BLaER1 treated with 17β-estradiol and CSF1 and Interleukin-3, amounts not matched to agents 10 nM and 100 nM (cell line): ENCODE measurements at regions not wholly inside any gene's neighbourhood (a gene's known extent, or its start where the extent isn't known, plus 50 kb on each side); places are given as distances from the start of the nearest gene placed in this dataset.

ENCODE experiments used
- H3K27ac ChIP-seq, 11 experiments: shearing (Covaris generic); formaldehyde crosslinking; 2 replicates each; pipeline ENCODE4 v1.8.1; 2022
- H3K27me3 ChIP-seq, 11 experiments: shearing (Covaris generic); formaldehyde crosslinking; 2 replicates each; pipeline ENCODE4 v1.8.1; 2022
- H3K36me3 ChIP-seq, 11 experiments: shearing (Covaris generic); formaldehyde crosslinking; 2 replicates each; pipeline ENCODE4 v1.8.1; 2022
- H3K4me1 ChIP-seq, 10 experiments: shearing (Covaris generic); formaldehyde crosslinking; 2 replicates each; pipeline ENCODE4 v1.8.1; 2022
- H3K4me2 ChIP-seq, 11 experiments: shearing (Covaris generic); formaldehyde crosslinking; 2 replicates each; pipeline ENCODE4 v1.8.1; 2022
- H3K4me3 ChIP-seq, 10 experiments: shearing (Covaris generic); formaldehyde crosslinking; 2 replicates each; pipeline ENCODE4 v1.8.1; 2022
- H3K9ac ChIP-seq, 11 experiments: shearing (Covaris generic); formaldehyde crosslinking; 2 replicates each; pipeline ENCODE4 v1.8.1; 2022
- H3K9me3 ChIP-seq, 11 experiments: shearing (Covaris generic); formaldehyde crosslinking; replicated peaks in 1 of 11; 2 replicates each; pipeline ENCODE4 v1.8.1; 2022
- H4K20me1 ChIP-seq, 11 experiments: shearing (Covaris generic); formaldehyde crosslinking; 2 replicates each; pipeline ENCODE4 v1.8.1; 2022
- Cebpa-rat ChIP-seq, 11 experiments: shearing (Covaris generic); IDR thresholded peaks; 2 replicates each; pipeline ENCODE4 v1.8.1; 2022

- Histone ChIP-seq H3K27me3 (no peaks in the 10 kb centered on the region), H3K4me2 (no peak overlapping the region), H3K4me3 (no peak overlapping the region), H3K27ac (no peak overlapping the region), H3K36me3 (no peaks in the 10 kb centered on the region), H3K9me3 (no peaks in the 10 kb centered on the region), H4K20me1 (no peaks in the 10 kb centered on the region), H3K4me1 (no peaks in the 10 kb centered on the region), H3K9ac (no peak overlapping the region)
- no peak for TF ChIP-seq Cebpa-rat (IDR thresholded peaks at IDR 0.05)
These were observed 746.0 kb upstream of the POT1 start for GRCh38 chr7:125675640-125676039.

DNA sequence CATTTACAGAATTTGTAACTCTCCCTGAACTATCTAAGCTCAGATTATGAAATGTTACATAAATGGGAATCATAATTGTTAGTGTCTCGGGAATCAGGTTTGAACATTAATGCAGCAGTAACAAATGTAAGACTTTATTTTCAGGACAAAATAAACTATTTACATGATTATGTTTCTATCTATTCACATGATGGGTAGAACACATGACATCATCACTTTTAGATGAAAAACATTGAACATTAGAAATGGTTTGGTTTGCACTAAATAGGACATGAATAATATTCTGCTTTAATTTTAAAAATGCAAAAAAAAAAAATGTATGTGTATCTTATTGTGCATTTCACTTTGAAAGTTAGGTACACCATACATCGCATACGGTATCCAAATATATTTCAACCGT, 745.5 kb upstream of the POT1 start:
- Histone ChIP-seq H3K4me3 (no peak overlapping the region), H3K9ac (no peak overlapping the region), H3K27me3 (no peaks in the 10 kb centered on the region), H3K4me2 (no peak overlapping the region), H3K4me1 (no peaks in the 10 kb centered on the region), H3K9me3 (no peaks in the 10 kb centered on the region), H3K27ac (no peak overlapping the region), H3K36me3 (no peaks in the 10 kb centered on the region), H4K20me1 (no peaks in the 10 kb centered on the region)
- TF ChIP-seq Cebpa-rat (IDR thresholded peaks at IDR 0.05), result no peak

- Histone ChIP-seq H3K9me3 (no peaks in the 10 kb centered on the region), H3K27me3 (no peaks in the 10 kb centered on the region)
- TF ChIP-seq Cebpa-rat (IDR thresholded peaks at IDR 0.05), result no peak
These were observed 741.4 kb upstream of the POT1 start for GRCh38 chr7:125670926-125671572.

GRCh38 chr7:125668321-125668993, 738.8 kb upstream of the POT1 start:
- Histone ChIP-seq H3K27ac (no peak overlapping the region), H3K36me3 (no peaks in the 10 kb centered on the region), H3K4me3 (no peak overlapping the region), H3K9me3 (no peaks in the 10 kb centered on the region), H4K20me1 (no peaks in the 10 kb centered on the region), H3K27me3 (no peaks in the 10 kb centered on the region), H3K9ac (no peak overlapping the region), H3K4me2 (no peak overlapping the region), H3K4me1 (no peaks in the 10 kb centered on the region)
- TF ChIP-seq Cebpa-rat (IDR thresholded peaks at IDR 0.05), result no peak

More at GRCh38 chr7:125670926-125671572, 741.4 kb upstream of the POT1 start:
- Histone ChIP-seq H3K36me3 (no peaks in the 10 kb centered on the region), H3K4me1 (no peaks in the 10 kb centered on the region), H4K20me1 (no peaks in the 10 kb centered on the region), H3K4me3 (no peak overlapping the region), H3K27ac (no peak overlapping the region), H3K9ac (no peak overlapping the region), H3K4me2 (no peak overlapping the region)

GRCh38 chr7:125664625-125665024, 735.0 kb upstream of the POT1 start:
- Histone ChIP-seq H3K36me3 (no peaks in the 10 kb centered on the region), H3K9ac (no peak overlapping the region), H3K27me3 (no peaks in the 10 kb centered on the region), H3K4me3 (no peak overlapping the region), H3K27ac (no peak overlapping the region), H3K4me1 (peaks cover 0 to 12% (median 6%) of the 10 kb centered on the region in 10 experiments; a peak in 7 of 20 replicates), H4K20me1 (no peaks in the 10 kb centered on the region), H3K4me2 (no peak overlapping the region), H3K9me3 (no peaks in the 10 kb centered on the region)
- TF ChIP-seq Cebpa-rat (IDR thresholded peaks at IDR 0.05), result no peak

DNA sequence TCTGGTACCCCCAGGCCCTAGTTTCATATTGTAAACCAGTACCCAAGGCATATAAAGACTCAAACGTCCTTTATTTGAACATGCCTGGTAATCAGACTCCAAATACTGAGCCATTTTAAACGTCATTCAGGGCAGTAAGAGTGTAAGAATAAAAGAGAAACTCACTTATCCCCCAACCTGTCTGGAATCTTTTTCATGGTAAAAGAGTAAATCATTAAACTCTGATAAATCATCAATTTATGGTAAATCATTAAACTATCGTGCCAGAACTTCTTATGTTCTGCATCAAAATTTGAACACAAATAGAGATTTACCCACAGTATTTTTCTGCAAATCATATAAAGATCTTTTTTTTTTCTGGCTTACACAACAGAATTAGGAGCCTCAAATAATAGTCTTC, 734.3 kb upstream of the POT1 start:
- Histone ChIP-seq H3K27me3 (no peaks in the 10 kb centered on the region), H3K4me3 (no peak overlapping the region), H3K9me3 (no peaks in the 10 kb centered on the region), H3K9ac (no peak overlapping the region), H3K4me1 (peaks cover 0 to 12% (median 6%) of the 10 kb centered on the region in 10 experiments; a peak in 7 of 20 replicates), H3K4me2 (no peak overlapping the region), H3K36me3 (no peaks in the 10 kb centered on the region), H3K27ac (no peak overlapping the region), H4K20me1 (no peaks in the 10 kb centered on the region)
- no peak for TF ChIP-seq Cebpa-rat (IDR thresholded peaks at IDR 0.05)

DNA sequence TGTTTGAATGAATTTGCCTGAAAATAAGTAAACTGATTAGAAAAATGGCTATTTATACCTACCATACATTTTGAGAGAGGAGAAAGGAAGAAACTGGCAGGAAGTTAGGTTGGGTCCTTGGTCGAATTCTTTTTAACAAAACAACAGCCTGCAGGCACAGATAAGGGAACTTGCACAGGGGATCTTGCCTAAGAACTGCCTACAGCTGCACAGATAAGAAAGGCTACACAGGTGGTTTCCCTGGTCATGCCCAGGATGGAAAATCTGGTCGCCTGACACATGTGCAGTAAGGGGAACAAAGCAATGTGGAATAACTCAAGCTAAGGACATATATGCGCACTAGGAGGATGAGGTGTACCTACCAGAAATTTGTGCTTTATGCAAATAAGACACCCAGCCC, 732.1 kb upstream of the POT1 start:
- H3K27ac ChIP-seq, result peak overlapping the region in 5 of 11 experiments; percentile 22 to 41 (median 30); a peak in 5 of 22 replicates
- no peak for TF ChIP-seq Cebpa-rat (IDR thresholded peaks at IDR 0.05)
- no peaks in the 10 kb centered on the region for H3K9me3 ChIP-seq
- peaks cover 0 to 12% (median 6%) of the 10 kb centered on the region in 10 experiments; a peak in 7 of 20 replicates for H3K4me1 ChIP-seq
- H3K27me3 ChIP-seq, result no peaks in the 10 kb centered on the region
- peak overlapping the region in 3 of 11 experiments; percentile 12 to 26 (median 25); a peak in 5 of 22 replicates for H3K4me2 ChIP-seq
- no peaks in the 10 kb centered on the region for H3K36me3 ChIP-seq
- H3K9ac ChIP-seq, result no peak overlapping the region
- H3K4me3 ChIP-seq, result no peak overlapping the region
- H4K20me1 ChIP-seq, result no peaks in the 10 kb centered on the region

DNA sequence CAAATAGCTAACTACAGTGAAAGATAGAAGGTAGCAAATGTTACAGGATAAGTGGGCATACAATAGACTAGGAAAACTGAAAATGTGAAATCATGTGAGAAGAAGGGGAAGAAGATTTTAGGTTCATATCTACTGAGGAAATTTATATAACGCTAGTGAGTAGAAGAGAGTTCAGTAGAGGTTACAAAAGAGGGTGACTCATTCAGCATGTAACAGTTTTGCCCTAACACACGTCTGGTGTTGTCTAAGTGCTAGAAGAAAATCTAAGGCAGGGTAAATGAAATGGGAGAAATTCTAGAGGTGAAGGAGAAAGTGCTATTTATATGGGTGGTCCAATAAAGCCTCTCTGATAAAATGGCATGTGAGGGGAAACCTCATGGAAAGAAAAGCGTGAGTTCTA, 731.4 kb upstream of the POT1 start:
- Histone ChIP-seq H3K9ac (no peak overlapping the region), H4K20me1 (no peaks in the 10 kb centered on the region), H3K27ac (peak overlapping the region in 5 of 11 experiments; percentile 22 to 41 (median 30); a peak in 2 of 22 replicates), H3K4me3 (no peak overlapping the region), H3K4me2 (peak overlapping the region in 3 of 11 experiments; percentile 12 to 26 (median 25); a peak in 4 of 22 replicates), H3K4me1 (peaks cover 0 to 12% (median 6%) of the 10 kb centered on the region in 10 experiments; a peak in 7 of 20 replicates), H3K27me3 (no peaks in the 10 kb centered on the region), H3K9me3 (no peaks in the 10 kb centered on the region), H3K36me3 (no peaks in the 10 kb centered on the region)
- no peak for TF ChIP-seq Cebpa-rat (IDR thresholded peaks at IDR 0.05)

- H3K36me3 ChIP-seq, result no peaks in the 10 kb centered on the region
- no peaks in the 10 kb centered on the region for H3K9me3 ChIP-seq
- H3K9ac ChIP-seq, result no peak overlapping the region
- no peak for TF ChIP-seq Cebpa-rat (IDR thresholded peaks at IDR 0.05)
- H4K20me1 ChIP-seq, result no peaks in the 10 kb centered on the region
- H3K27me3 ChIP-seq, result no peaks in the 10 kb centered on the region
- H3K4me2 ChIP-seq, result no peak overlapping the region
- H3K27ac ChIP-seq, result no peak overlapping the region
- 0 out of 20 replicates have a peak, but pooled peaks cover 0 to 7% (median 0%) of the 10 kb centered on the region in 10 experiments for H3K4me1 ChIP-seq
- H3K4me3 ChIP-seq, result no peak overlapping the region
These were observed 724.5 kb upstream of the POT1 start for GRCh38 chr7:125654076-125654475.
